H9 (cell line): ENCODE measurements at regions not wholly inside any gene's neighbourhood (a gene's known extent, or its start where the extent isn't known, plus 50 kb on each side); places are given as distances from the start of the nearest gene placed in this dataset.

Experiments used
- DNase-seq: peaks from one replicate; pipeline ENCODE4 v3.0.0-alpha.2; 2017
- H2AFZ ChIP-seq: one replicate; pipeline ENCODE4 v1.6.1; 2013; ENCODE audit warnings: mild to moderate bottlenecking, low read length, control low read depth, moderate library complexity
- H2AK5ac ChIP-seq: 2 replicates; pipeline ENCODE4 v1.6.1; 2013; ENCODE audit warnings: low read length, control low read depth, mixed read lengths; ENCODE audit not compliant: insufficient read length
- H2BK120ac ChIP-seq: one replicate; pipeline ENCODE4 v1.6.1; 2013; ENCODE audit warnings: low read depth, mild to moderate bottlenecking, low read length, control low read depth, inconsistent platforms; ENCODE audit not compliant: poor library complexity, severe bottlenecking
- H2BK12ac ChIP-seq: 2 replicates; pipeline ENCODE4 v1.6.1; 2013; ENCODE audit warnings: low read length, control low read depth, mixed read lengths, low read depth; ENCODE audit not compliant: insufficient read length
- H2BK15ac ChIP-seq: 2 replicates; pipeline ENCODE4 v1.6.1; 2013; ENCODE audit warnings: low read depth, low read length, control low read depth
- H2BK20ac ChIP-seq: one replicate; pipeline ENCODE4 v1.6.1; 2013; ENCODE audit warnings: low read depth, mild to moderate bottlenecking, low read length, control low read depth, inconsistent platforms; ENCODE audit not compliant: poor library complexity, severe bottlenecking
- H2BK5ac ChIP-seq: 2 replicates; pipeline ENCODE4 v1.6.1; 2013; ENCODE audit warnings: low read length, control low read depth, mixed read lengths; ENCODE audit not compliant: insufficient read length
- H3K14ac ChIP-seq: 2 replicates; pipeline ENCODE4 v1.6.1; 2013; ENCODE audit warnings: low read length, control low read depth; ENCODE audit not compliant: insufficient read depth
- H3K18ac ChIP-seq: 2 replicates; pipeline ENCODE4 v1.6.1; 2013; ENCODE audit warnings: low read depth, mild to moderate bottlenecking, mixed read lengths, low read length, control low read depth; ENCODE audit not compliant: insufficient read length
- H3K23ac ChIP-seq: 2 replicates; pipeline ENCODE4 v1.6.1; 2013; ENCODE audit warnings: low read length, control low read depth, mixed read lengths, low read depth; ENCODE audit not compliant: insufficient read length
- H3K23me2 ChIP-seq: 2 replicates; pipeline ENCODE4 v1.6.1; 2013; ENCODE audit warnings: low read depth, mild to moderate bottlenecking, mixed read lengths, low read length, control low read depth; ENCODE audit not compliant: insufficient read length, poor library complexity, severe bottlenecking
- H3K27ac ChIP-seq: 2 replicates; pipeline ENCODE4 v1.5.1; 2013; ENCODE audit warnings: low read length, control low read depth, mixed read lengths, low read depth; ENCODE audit not compliant: insufficient read length
- H3K27me3 ChIP-seq: 2 replicates; pipeline ENCODE4 v1.6.1; 2013; ENCODE audit warnings: low read length, control low read depth, inconsistent platforms; ENCODE audit not compliant: insufficient read depth
- H3K4ac ChIP-seq: 2 replicates; pipeline ENCODE4 v1.6.1; 2013; ENCODE audit warnings: low read depth, mild to moderate bottlenecking, control low read depth, inconsistent platforms, low read length, moderate library complexity
- H3K4me1 ChIP-seq: 2 replicates; pipeline ENCODE4 v1.6.1; 2013; ENCODE audit warnings: low read length, control low read depth, inconsistent platforms; ENCODE audit not compliant: insufficient read depth
- H3K4me2 ChIP-seq: 2 replicates; pipeline ENCODE4 v1.6.1; 2013; ENCODE audit warnings: low read length, control low read depth, mixed read lengths; ENCODE audit not compliant: insufficient read length, insufficient read depth
- H3K56ac ChIP-seq: 2 replicates; pipeline ENCODE4 v1.6.1; 2013; ENCODE audit warnings: low read depth, mild to moderate bottlenecking, mixed read lengths, low read length, control low read depth; ENCODE audit not compliant: insufficient read length
- H3K79me1 ChIP-seq: 2 replicates; pipeline ENCODE4 v1.6.1; 2013; ENCODE audit warnings: low read depth, mild to moderate bottlenecking, moderate library complexity, low read length, control low read depth, inconsistent platforms; ENCODE audit not compliant: insufficient read depth, poor library complexity, severe bottlenecking
- H3K79me2 ChIP-seq: 2 replicates; pipeline ENCODE4 v1.6.1; 2013; ENCODE audit warnings: low read length, control low read depth, inconsistent platforms; ENCODE audit not compliant: insufficient read depth
- H3K9ac ChIP-seq: 2 replicates; pipeline ENCODE4 v1.6.1; 2013; ENCODE audit warnings: low read length, control low read depth, mixed read lengths; ENCODE audit not compliant: insufficient read length; ENCODE audit errors: extremely low read depth
- H3K9me3 ChIP-seq: one replicate; pipeline ENCODE4 v1.6.1; 2013; ENCODE audit warnings: low read depth, low read length, inconsistent platforms; ENCODE audit not compliant: control insufficient read depth
- H3T11ph ChIP-seq: one replicate; pipeline ENCODE4 v1.6.1; 2013; ENCODE audit warnings: mild to moderate bottlenecking, low read length, control low read depth, inconsistent platforms
- H4K20me1 ChIP-seq: one replicate; pipeline ENCODE4 v1.6.1; 2013; ENCODE audit not compliant: control insufficient read depth, insufficient read length, insufficient read depth
- H4K5ac ChIP-seq: 2 replicates; pipeline ENCODE4 v1.6.1; 2013; ENCODE audit warnings: low read depth, mild to moderate bottlenecking, mixed read lengths, low read length, control low read depth; ENCODE audit not compliant: insufficient read length
- H4K8ac ChIP-seq: replicated peaks from 2 replicates; pipeline ENCODE4 v1.6.1; 2013; ENCODE audit warnings: low read length, control low read depth, mixed read lengths, low read depth; ENCODE audit not compliant: insufficient read length
- H4K91ac ChIP-seq: 2 replicates; pipeline ENCODE4 v1.6.1; 2013; ENCODE audit warnings: low read depth, mild to moderate bottlenecking, moderate library complexity, mixed read lengths, low read length, control low read depth; ENCODE audit not compliant: insufficient read length
- H3K27ac Mint-ChIP-seq, 3 experiments: 2 replicates in 2 of 3; 3 replicates in 1 of 3; pipeline ENCODE4 v1.8.0; 2020 to 2021; ENCODE audit warnings: mixed read lengths in 3 of 3, mild to moderate bottlenecking in 1 of 3, moderate library complexity in 1 of 3
- H3K27me3 Mint-ChIP-seq: 2 replicates; pipeline ENCODE4 v1.8.0; 2021; ENCODE audit warnings: low read depth, mild to moderate bottlenecking, moderate library complexity, mixed read lengths
- H3K36me3 Mint-ChIP-seq, 3 experiments: 2 replicates in 2 of 3; 3 replicates in 1 of 3; pipeline ENCODE4 v1.8.0; 2020 to 2021; ENCODE audit warnings: low read depth in 3 of 3, mixed read lengths in 3 of 3; ENCODE audit not compliant: insufficient read depth in 1 of 3
- H3K4me1 Mint-ChIP-seq, 2 experiments: 2 replicates each; pipeline ENCODE4 v1.8.0; 2020; ENCODE audit warnings: mixed read lengths in 2 of 2
- H3K4me3 Mint-ChIP-seq, 2 experiments: 2 replicates in 1 of 2; 3 replicates in 1 of 2; pipeline ENCODE4 v1.8.0; 2020 to 2021; ENCODE audit warnings: mild to moderate bottlenecking in 2 of 2, mixed read lengths in 2 of 2, moderate library complexity in 1 of 2
- H3K9me3 Mint-ChIP-seq, 2 experiments: 2 replicates in 1 of 2; 3 replicates in 1 of 2; pipeline ENCODE4 v1.8.0; 2020; ENCODE audit warnings: mild to moderate bottlenecking in 2 of 2, mixed read lengths in 2 of 2, moderate library complexity in 1 of 2
- WGBS: extraction: QIAGEN DNeasy Blood & Tissue Kit; methylation state at CpG from one replicate; pipeline ENCODE4 v1.1.7; 2013; ENCODE audit warnings: missing lambda C conversion rate, low lambda C conversion rate, mixed read lengths; ENCODE audit not compliant: insufficient read length; ENCODE audit errors: extremely low coverage; 5-methylcytosine and 5-hydroxymethylcytosine counted together
- TF ChIP-seq, protein P1 (sequence below): fragments of 200-600 bp; sonication (generic); conservative IDR thresholded peaks from 3 replicates; pipeline ENCODE4 v1.8.0; 2021; ENCODE audit warnings: antibody characterized with exemption, mild to moderate bottlenecking

DNA sequence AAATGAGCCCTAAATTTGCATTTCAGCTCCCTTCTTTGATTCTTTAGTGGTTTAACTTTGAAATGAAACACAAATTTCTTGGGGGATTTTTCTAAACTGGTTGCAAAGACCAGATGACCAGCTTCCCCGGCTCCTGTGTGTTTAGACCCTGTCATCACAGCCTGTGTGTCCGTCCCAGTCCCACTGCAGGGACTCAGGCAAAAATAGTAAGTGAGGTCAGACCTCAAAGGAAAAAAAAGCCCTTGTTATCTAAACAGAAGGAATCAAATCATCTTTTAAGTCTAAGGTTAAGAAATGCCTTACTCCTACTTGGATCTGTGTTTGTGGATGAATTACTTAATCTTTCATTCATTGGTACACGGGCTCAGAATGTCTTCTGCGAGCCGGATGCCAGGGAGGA is 423.7 kb downstream of the LPIN1 start:
- Histone ChIP-seq H3K9me3 (no peaks in the 10 kb centered on the region), H3K56ac (no peak overlapping the region), H2BK15ac (no peak overlapping the region), H2BK120ac (no peak overlapping the region), H3K27me3 (no peaks in the 10 kb centered on the region), H3K4me2 (no peak overlapping the region), H4K5ac (no peak overlapping the region), H3K79me1 (no peaks in the 10 kb centered on the region), H3T11ph (no peak overlapping the region), H3K4ac (no peak overlapping the region), H3K18ac (no peak overlapping the region), H3K14ac (no peak overlapping the region), H4K20me1 (no peaks in the 10 kb centered on the region), H2BK5ac (no peak overlapping the region), H2AK5ac (no peak overlapping the region), H3K9ac (no peak overlapping the region), H4K8ac (no peak overlapping the region), H3K79me2 (no peaks in the 10 kb centered on the region), H3K27ac (no peak overlapping the region), H2AFZ (no peak overlapping the region), H4K91ac (no peak overlapping the region), H3K23ac (no peak overlapping the region), H3K23me2 (no peaks in the 10 kb centered on the region), H2BK12ac (no peak overlapping the region), H2BK20ac (no peak overlapping the region), H3K4me1 (no peaks in the 10 kb centered on the region)
- Mint-ChIP-seq H3K4me1 (peaks cover 0 to 3% of the 10 kb centered on the region in 2 experiments; a peak in 2 of 4 replicates), H3K27ac (no peak overlapping the region), H3K27me3 (peaks cover 27% of the 10 kb centered on the region), H3K9me3 (no peaks in the 10 kb centered on the region; a peak in 1 of 5 replicates), H3K36me3 (no peaks in the 10 kb centered on the region), H3K4me3 (no peak overlapping the region)
- TF ChIP-seq, protein P1, sequence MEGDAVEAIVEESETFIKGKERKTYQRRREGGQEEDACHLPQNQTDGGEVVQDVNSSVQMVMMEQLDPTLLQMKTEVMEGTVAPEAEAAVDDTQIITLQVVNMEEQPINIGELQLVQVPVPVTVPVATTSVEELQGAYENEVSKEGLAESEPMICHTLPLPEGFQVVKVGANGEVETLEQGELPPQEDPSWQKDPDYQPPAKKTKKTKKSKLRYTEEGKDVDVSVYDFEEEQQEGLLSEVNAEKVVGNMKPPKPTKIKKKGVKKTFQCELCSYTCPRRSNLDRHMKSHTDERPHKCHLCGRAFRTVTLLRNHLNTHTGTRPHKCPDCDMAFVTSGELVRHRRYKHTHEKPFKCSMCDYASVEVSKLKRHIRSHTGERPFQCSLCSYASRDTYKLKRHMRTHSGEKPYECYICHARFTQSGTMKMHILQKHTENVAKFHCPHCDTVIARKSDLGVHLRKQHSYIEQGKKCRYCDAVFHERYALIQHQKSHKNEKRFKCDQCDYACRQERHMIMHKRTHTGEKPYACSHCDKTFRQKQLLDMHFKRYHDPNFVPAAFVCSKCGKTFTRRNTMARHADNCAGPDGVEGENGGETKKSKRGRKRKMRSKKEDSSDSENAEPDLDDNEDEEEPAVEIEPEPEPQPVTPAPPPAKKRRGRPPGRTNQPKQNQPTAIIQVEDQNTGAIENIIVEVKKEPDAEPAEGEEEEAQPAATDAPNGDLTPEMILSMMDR: no peak
- DNase-seq: no peak
- WGBS: no CpG with 5 or more reads among the region's 5 CpGs
